Ureter (tissue), 1 donor: ENCODE measurements at regions not wholly inside any gene's neighbourhood (a gene's known extent, or its start where the extent isn't known, plus 50 kb on each side); places are given as distances from the start of the nearest gene placed in this dataset.
"Not testable (repeated sequence)": the region's sequence is repeated elsewhere in the genome, so short reads cannot be mapped to it uniquely, and the experiment has no call there.

Experiments used
- DNase-seq: peaks from one replicate; pipeline ENCODE4 v3.0.0-alpha.2; 2020; ENCODE audit warnings: low spot score
- donor health status: DM: yes; HTN: yes; CAD: no.

DNA sequence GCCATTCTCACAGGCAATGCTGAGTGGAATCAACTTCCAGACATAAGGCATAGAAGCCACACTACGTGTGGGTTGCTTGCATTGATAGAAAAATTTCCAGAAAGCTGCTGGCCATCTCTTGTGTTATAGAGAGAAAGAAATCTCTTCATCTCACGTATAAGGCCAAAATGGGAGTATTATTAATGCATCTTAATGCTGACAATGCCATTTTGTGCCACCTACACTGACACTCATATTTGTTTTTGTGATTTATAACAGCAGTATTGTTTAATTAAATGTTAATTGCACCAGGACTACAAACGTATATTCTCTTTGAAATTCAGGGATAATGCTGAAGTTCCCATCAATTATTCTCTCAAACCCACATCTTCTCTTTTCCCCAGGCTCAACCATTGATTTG is 56.1 kb upstream of the TMEM132D start:
- no peak for DNase-seq

DNA sequence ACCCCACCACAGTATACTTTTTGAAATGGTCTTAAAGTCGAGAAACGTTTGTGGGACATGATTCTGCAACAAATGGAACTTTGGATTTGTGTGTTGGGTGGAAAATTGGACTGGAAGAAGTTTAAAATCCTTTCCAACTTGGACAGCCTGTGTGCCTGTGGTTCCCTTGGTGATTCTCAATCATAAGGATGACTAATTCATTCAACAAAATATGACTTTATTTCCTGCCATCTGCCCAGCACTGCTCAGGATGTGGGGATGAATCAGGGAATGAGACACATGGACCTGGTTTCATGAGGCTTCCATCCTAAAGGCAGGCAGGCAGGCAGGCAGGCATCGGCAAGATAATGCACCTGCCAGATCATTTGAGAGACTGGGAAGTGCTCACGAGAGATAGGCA is 57.3 kb upstream of the TMEM132D start:
- DNase-seq, result no peak

DNA sequence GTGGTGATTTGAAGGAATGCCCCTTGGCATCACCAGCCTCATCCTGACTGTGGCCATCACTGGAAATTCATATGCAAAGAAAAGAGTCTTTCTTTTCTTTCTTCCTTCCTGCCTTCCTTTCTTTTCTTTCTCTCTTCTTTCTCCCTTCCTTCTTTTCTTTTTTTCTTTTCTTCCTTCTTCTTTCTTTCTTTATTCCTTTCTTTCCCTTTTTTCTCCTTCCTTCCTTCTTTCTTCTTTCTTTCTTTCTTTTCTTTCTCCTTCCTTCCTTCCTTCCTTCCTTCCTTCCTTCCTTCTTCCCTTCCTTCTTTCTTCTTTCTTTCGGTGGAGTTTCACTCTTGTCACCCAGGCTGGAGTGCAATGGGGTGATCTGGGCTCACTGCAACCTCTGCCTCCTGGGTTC is 58.0 kb upstream of the TMEM132D start:
- DNase-seq, result no peak

DNA sequence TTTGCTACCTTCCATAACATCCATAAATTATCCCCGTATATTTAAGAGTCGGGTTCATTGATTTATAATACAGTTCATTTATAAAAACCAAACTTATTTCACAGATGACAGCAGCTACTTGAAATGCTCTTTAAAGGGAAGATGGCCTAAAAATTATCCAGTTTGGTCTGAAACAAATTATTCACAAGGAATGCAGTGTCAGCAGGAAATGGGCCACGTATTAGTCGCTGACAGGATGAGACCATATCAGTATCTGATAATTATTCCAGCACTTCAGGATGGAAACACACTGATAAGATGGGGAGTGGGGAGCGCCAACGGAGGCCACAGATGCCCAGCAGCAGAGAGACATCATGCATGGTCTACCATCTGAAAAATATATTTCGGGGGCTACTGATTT is 60.5 kb upstream of the TMEM132D start:
- DNase-seq, result no peak

DNA sequence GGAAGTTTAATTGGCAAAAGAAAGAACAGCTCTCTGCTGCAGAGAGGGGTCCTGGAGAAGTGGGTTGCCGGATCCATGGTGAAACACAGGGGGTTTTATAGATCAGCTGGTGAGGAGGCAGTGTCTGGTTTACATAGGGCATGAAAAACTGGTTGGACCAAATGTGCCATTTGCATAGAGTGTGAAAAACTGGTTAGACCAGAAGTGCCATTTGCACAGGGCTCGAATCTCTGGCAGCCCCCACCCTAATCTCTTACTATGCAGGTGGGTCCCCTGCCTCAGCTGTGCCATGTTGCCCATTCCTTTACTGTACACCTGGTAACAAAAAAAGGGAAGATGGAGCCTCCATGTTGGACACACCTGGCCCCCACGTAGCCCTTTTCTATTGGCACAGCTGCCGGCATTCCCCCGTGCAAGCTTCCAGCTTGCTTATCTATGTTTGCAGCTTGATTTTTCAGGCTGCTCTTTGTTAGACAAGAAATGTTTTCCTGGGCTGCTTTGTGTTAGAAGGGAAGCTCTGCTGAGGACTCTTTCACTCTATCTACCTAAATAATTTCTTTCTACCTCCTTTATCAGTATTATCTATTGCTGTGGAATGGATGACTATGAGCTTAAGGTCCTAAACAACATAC is 61.1 kb upstream of the TMEM132D start:
- DNase-seq, result no peak

DNA sequence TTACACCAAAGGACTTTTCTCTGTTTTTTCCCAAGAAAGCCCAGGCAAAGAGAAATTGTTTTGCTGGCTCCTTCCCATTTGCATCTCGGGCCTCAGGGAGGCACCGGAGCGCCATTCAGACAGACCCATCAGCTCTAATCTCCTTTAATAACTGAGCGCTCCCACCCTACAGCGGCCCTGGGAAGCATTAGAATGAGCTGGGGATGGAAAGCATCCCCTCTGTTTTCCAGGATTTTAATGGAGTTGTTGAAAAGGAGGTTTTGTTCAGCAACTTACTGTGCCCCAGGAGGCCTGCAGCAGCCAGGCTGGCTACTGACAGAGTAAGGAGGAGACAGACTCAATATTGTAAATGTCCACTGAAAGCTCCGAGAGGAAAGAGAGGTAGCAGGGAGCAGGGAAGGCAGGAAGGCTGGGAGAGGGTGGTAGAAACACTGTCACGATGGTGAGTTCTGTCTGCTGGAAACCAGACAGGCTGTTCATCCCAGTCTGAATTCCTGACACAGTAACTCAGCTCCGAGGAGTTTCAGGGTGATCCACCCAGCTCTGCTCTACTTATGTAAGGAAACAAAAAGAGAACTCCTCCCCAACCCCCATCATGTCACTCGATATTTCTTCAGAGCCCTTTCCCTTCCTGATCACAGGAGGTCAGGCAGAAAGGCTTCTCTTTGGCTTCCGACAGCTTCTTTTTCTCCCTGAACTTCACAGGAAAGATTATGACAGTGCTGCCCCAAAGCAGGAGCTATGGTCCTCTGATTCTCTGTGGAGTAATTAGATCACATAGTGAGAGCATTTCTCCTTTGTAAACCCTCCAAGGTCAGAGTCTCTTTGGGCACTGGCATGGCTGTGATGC is 62.5 kb upstream of the TMEM132D start:
- DNase-seq, result no peak

DNA sequence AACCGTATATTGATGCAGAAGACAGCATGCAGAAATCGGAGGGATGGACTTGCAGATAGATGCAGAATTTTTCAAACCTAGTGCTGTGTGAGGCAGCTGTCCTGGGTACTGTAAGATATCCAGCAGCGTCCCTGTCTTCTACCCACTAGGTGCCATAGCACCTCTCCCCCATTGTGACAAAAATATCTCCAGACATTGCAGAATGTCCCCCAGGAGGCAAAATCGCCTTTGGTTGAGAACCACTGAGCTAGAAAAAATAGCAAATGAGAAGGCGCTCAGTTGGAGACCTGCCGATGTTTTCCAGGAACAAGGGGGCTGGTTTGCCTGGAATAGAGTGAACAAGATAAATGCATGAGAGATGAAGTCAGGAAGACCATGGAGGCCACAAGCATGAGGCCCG is 67.9 kb upstream of the TMEM132D start:
- DNase-seq, result no peak

DNA sequence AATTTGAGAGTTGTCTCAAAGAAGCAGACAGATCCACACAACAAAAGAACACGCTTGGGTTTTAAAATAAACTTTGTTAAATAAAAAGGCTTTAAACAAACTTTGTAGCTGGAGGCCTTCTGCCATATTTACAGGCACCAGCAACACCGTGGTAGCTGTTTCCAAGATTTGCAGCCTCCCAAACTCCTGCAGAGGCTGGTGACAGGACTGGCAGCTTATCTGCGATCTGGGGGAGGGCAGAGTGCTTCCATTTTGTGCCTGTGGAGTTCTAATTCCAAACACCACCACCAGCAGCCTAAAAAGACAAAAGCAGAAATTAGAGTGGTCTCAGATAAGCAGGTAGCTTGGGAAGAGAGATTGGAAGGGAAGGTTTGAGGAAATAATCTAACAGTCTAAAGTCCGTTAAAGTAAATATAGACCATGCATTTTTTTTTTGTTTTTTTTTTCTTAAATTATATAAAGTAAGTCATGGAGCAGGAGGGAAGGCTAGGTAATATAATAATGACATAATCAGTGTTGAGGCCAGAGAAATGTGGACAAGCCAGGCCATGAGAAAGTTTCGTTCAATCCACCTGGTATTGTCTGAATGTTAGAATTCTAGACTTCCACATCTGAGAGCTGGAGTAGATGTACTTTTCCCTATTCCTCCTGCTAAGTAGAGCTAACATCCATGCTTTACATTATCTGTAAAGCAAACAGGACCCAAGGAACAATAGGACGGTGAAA is 69.6 kb upstream of the TMEM132D start:
- DNase-seq, result no peak

DNA sequence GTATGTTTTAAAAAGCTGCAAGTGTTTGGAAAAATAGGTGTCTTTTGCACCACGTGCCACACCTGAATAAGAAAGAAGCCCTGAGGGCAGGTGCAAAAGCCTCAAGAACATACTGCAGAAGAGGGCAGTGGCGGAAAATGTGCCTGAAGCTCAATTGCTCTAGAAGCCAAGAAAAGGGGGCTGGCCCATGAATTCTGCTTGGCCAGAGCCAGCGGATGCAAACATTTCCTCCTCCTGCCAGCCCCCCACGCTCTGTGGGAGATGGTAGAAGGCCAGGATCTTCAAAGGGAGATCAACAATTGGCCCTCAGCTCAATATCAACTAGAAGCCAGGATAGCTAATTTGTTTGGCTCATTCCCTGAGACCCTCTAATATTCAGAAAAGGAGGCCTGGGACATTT is 80.3 kb upstream of the TMEM132D start:
- no peak for DNase-seq

DNA sequence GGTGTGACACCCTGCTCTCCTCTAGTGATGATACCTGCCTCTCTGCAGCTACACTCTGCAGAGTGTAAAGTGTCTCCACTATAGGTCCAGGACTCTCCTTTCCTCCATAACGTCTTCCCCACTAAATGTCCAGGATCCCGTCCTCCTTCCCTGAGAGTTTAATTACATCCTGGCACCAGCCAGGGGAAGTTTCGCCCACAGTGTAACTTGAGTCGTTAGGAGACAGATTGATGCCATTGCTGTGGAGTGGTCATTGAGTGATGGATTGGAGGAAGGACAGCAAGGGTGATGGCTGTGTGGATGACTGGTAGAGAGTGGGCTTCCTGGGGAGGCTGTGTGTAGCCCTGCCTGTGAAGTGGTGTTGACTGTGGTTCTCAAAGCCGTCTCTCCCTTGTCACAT is 84.0 kb upstream of the TMEM132D start:
- no peak for DNase-seq

DNA sequence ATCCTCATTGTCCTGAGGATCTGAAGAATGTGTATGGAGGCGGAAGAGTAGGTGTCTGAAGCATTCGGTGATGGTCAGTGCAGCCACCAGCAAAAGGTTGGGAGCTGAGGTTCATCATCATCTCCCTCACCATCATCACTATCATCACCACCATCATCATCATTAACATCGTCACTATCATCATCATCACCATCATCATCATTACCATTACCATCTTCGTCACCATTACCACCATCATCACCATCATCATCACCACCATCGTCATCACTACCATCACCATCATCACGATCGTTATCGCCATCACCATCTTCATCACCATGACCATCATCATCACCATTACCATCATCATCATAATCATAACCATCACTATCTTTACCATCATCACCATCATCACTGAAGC is 90.8 kb upstream of the TMEM132D start:
- DNase-seq, result no peak

DNA sequence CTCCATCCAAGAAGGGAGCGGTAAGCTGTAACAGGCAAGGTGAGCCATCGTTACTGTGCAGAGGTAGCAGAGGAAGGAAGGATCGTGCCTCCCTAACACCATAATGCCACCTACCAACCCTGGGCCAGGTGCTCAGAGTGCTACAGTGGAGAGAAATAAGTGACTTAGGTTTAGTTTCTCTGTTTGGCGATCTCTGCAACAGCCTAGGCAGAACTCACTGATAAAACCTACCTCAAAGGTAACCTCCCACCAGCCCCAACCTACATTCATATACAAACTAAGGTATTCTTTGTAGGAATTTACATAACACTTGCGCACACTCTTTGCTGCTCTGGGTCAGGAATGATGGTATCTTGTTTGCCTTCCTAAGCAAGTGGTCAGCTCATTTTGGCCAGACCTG is 93.4 kb upstream of the TMEM132D start:
- DNase-seq, result no peak

DNA sequence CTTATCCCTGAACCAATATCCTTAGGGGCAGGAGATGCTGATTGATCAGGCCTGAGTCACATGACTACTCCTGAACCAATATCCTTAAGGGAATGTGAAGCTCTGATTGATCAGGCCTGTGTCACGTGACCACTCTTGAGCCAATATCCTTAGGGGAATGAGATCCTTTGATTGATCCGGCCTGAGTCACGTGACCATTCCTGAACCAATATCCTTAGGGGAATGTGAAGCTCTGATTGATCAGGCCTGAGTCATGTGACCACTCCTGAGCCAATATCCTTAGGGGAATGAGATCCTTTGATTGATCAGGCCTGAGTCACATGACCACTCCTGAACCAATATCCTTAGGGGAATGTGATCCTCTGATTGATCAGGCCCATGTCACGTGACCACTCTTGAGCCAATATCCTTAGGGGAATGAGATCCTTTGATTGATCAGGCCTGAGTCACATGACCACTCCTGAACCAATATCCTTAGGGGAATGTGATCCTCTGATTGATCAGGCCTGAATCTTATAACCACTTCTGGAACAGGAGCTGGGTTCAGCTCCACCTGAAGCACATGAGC is 100.6 kb upstream of the TMEM132D start:
- DNase-seq, result not testable (repeated sequence)

DNA sequence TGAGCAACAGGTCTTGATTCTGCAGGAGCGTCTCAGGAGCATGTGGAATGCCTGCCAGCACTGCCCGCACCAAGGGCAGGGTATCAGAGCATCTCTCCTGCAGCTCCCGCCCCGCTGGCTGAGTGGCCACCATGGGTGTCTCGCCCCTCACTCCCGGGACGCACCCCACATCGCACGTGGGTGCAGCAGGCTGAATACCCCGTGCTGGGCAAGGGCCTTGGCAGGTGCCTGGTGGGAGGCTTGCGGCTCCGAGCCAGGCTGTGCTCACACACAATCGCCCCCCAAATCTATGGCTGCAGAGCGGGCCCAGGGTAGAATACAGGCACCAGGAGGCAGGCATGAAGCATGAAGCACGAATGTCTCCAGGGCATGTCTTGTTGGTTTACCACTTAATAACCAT is 103.9 kb upstream of the TMEM132D start:
- no peak for DNase-seq

DNA sequence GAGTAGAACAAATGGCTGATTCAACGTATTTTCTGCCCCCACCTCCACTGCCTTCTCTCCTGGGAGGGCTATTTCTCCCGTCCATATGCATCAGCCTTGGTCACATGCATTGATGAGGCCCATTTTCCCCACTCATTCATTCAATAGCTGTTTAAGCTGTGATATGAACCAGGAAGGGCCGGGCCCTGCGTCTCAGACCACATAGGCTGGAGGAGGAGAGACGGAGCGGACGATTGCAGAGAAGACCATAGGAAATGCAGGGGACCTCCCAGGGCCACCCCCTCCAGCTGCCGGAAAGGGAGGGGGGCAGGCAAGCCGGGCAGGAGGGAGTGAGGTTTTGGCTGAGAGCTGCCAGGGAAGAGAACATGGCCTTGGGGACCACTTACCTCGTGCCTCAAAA is 104.4 kb upstream of the TMEM132D start:
- DNase-seq, result no peak

DNA sequence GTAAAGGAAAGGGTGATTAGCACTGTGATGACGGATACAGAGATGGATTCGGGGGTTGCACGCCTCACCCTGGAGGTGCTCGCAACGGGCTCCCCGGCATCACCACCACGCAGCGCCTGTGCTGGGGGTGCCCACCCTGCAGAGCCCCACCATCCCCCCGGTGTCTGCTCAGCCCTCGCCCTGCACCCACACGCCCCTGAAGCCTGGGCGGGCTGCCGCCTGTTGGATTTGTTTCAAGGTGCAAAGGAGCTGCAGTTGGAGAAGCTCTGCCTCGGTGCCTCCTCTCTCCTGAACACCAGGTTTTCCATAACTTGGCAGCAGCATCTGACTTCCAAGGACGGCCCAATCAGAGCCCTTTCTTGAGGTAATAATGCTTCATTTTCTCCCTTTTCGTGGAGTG is 106.1 kb upstream of the TMEM132D start:
- DNase-seq, result no peak

DNA sequence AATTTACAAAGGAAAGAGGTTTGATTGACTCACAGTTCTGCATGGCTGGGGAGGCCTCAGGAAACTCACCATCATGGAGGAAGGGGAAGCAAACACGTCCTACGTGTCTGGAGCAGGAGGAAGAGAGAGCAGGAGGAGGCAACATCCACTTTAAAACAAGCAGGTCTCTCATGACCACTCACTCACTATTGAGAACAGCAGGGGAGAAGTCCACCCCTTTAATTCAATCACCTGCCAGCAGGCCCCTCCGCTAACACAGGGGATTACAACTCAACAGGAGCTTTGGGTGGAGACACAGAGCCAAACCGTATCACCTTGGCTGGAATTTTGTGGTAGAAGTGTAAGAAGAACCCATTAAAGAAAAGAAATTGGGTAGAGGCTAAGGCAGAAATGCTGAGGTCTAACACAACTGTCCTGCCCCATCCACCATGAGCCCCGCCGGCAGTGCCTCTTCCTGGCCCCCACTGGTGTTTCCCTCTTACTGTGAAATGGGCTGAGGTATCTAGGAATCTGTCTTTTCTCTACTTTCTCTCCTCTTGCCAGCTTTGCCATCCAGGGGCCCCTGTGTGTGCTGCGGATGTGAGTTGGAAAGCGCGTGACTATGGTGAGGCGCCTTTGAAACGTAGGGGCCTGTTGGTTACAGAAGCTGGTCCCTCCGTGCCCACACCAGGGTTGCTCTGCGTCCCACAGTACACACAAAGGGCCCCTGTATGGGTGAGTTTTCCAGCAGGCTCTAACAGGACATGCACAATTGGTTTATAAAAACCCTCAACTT is 108.0 kb upstream of the TMEM132D start:
- no peak for DNase-seq

DNA sequence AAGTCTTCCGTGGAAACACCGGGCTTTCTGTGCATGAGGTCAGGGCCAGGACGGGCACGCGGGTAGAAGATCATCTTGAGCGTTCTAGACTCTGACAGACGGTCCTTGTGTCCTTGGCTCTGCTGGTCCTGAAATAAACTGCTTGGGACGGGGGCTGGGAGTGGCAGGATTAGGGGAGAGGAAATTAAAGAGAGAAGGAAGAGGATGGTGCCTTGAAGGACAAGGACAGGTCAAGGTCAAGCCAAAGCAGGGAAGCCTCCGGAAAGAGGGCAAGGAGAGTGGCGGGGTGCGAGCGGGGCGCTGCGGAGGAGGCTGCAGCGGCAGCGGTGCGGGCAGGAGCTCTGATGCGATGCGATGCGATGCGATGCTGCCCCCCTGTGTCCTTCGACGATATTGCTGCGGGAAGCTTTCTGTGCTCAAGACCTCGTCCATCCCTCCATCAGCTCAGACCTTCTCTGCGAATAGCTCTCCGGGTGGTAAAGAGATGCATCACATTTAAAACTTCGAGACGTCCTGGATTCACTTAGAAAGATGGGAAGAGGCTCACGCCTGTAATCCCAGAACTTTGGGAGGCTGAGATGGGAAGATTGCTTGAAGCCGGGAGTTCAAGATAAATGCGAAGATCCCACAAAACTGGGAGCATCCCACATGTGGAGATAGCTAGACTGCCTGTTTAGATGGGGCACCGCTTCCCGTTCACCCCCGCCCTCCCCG is 110.1 kb upstream of the TMEM132D start:
- DNase-seq, result no peak

DNA sequence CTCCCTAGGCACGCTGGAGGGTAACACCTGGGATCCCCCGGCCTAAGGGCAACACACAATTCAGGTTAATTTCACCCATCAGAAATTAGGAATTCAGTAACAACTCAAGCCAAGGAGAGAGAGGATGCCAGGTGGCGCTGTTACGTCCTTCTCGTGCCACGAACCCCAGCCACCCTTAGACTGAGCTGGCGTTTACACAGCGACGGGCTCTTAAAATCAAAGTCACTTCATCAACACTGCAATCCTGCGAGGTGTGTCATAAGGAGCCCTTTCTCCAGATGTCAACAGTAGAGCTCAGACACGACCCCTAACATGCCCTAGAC is 110.6 kb upstream of the TMEM132D start:
- DNase-seq, result no peak

DNA sequence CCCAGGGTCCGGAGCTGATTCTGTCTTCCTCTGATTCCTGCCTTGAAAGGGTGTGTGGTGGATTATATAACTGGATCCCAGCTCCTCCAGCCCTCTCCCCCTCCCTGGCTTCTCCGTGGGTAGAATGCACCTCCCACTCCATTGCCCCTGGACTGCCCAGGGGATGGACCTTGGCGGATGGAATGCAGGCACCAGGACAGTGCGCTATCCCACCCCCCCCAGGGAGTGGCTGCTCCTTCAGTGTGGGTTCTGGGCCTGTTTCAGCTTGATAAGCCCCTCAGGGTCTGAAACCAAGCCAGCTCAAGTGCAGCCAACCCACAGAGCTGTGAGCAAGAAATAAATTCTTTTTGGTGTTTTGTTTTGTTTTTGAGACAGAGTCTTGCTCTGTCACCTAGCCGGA is 112.4 kb upstream of the TMEM132D start:
- DNase-seq, result no peak

DNA sequence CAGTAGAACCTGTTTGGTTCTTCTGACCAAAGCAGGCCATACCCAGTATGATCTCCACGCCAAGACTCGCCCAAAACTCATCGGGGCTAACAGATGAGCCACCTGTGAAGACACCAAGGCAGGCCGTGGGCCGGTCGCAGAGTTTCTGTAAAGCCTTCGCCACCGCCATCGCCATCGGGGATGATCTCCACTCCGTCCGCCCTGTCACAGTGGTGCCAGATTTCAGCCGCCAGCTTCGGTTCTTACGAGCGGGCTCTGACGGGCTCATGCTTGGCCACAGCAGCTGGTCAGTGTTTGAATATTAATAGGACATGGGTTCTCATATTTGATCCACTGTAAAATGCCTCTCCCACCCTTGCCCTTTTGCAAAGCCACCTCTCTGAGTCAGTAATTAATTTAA is 113.2 kb upstream of the TMEM132D start:
- DNase-seq, result no peak
